Colonic mucosa (tissue), 4 donors: ENCODE measurements at regions not wholly inside any gene's neighbourhood (a gene's known extent, or its start where the extent isn't known, plus 50 kb on each side); places are given as distances from the start of the nearest gene placed in this dataset.

Experiments
- DNase-seq: peaks from one replicate; pipeline ENCODE4 v3.0.0-alpha.2; 2020
- H3K27ac ChIP-seq: fragments of 200-600 bp; one replicate; pipeline ENCODE4 v1.8.0; 2021
- H3K27me3 ChIP-seq: fragments of 200-600 bp; one replicate; pipeline ENCODE4 v1.8.0; 2021
- H3K36me3 ChIP-seq: fragments of 200-600 bp; one replicate; pipeline ENCODE4 v1.8.0; 2021
- H3K4me1 ChIP-seq: fragments of 200-600 bp; one replicate; pipeline ENCODE4 v1.8.0; 2021; ENCODE audit warnings: mild to moderate bottlenecking
- H3K4me3 ChIP-seq: fragments of 200-600 bp; one replicate; pipeline ENCODE4 v1.8.0; 2021
- H3K9ac ChIP-seq, 2 donors: one replicate each; pipeline ENCODE4 v1.7.0; 2013; ENCODE audit warnings: control low read depth in 2 of 2, low read depth in 2 of 2, low read length in 2 of 2
- H3K9me3 ChIP-seq: fragments of 200-600 bp; one replicate; pipeline ENCODE4 v1.8.0; 2021
- intact Hi-C: fragments of 100-400 bp; cut with DNase I; formaldehyde crosslinking; loops from one replicate; pipeline ENCODE4 v1.14.1; 2022
- TF ChIP-seq, protein P1 (sequence below): fragments of 200-600 bp; IDR thresholded peaks from one replicate; pipeline ENCODE4 v1.8.0; 2022; ENCODE audit warnings: antibody characterized with exemption, mild to moderate bottlenecking
- donor health status: healthy.
- donor health status: DM: no; HTN: no; CAD: no.
- donor health status: DM: no; HTN: no; CAD: no.

GRCh38 chr18:34606851-34607250 lies 103.2 kb upstream of the DTNA start:
- Histone ChIP-seq H3K9ac (no peak overlapping the region), H3K36me3 (no peaks in the 10 kb centered on the region), H3K4me3 (no peak overlapping the region), H3K27me3 (no peaks in the 10 kb centered on the region), H3K27ac (no peak overlapping the region), H3K9me3 (no peaks in the 10 kb centered on the region), H3K4me1 (no peaks in the 10 kb centered on the region)
- TF ChIP-seq, protein P1, sequence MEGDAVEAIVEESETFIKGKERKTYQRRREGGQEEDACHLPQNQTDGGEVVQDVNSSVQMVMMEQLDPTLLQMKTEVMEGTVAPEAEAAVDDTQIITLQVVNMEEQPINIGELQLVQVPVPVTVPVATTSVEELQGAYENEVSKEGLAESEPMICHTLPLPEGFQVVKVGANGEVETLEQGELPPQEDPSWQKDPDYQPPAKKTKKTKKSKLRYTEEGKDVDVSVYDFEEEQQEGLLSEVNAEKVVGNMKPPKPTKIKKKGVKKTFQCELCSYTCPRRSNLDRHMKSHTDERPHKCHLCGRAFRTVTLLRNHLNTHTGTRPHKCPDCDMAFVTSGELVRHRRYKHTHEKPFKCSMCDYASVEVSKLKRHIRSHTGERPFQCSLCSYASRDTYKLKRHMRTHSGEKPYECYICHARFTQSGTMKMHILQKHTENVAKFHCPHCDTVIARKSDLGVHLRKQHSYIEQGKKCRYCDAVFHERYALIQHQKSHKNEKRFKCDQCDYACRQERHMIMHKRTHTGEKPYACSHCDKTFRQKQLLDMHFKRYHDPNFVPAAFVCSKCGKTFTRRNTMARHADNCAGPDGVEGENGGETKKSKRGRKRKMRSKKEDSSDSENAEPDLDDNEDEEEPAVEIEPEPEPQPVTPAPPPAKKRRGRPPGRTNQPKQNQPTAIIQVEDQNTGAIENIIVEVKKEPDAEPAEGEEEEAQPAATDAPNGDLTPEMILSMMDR: no peak
- intact Hi-C loops: no loop called here
- DNase-seq: no peak

DNA sequence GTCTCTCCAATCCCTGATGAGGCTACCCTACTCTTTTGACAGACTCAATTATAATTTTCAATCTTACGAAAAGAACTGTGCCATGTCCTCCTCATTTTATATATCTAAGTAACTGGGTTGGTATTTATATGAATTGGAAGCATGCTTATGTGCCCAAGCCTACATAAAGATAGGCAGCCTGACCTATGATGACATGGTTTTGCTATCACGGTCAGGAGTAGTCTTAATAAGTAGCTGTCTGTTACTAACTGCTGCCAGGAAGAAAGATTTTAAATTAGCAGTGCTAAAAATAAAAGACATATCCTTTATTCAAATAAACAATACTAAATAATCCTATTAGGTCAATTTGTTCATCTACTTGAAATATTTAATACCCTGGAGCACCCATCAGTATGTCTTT lies 102.0 kb upstream of the DTNA start:
- TF ChIP-seq, protein P1: no peak
- no peaks in the 10 kb centered on the region for H3K4me1 ChIP-seq
- no peaks in the 10 kb centered on the region for H3K36me3 ChIP-seq
- H3K9ac ChIP-seq: no peak overlapping the region
- no peak overlapping the region for H3K27ac ChIP-seq
- no peak for DNase-seq
- no peaks in the 10 kb centered on the region for H3K27me3 ChIP-seq
- intact Hi-C loops: no loop called here
- H3K9me3 ChIP-seq: no peaks in the 10 kb centered on the region
- no peak overlapping the region for H3K4me3 ChIP-seq

- no peaks in the 10 kb centered on the region for H3K36me3 ChIP-seq
- TF ChIP-seq, protein P1: no peak
- no peak overlapping the region for H3K4me3 ChIP-seq
- DNase-seq: no peak
- H3K27me3 ChIP-seq: no peaks in the 10 kb centered on the region
- no peak overlapping the region for H3K27ac ChIP-seq
- no peaks in the 10 kb centered on the region for H3K4me1 ChIP-seq
- no peak overlapping the region for H3K9ac ChIP-seq
- intact Hi-C loops: no loop called here
- H3K9me3 ChIP-seq: no peaks in the 10 kb centered on the region
These were observed 100.0 kb upstream of the DTNA start for GRCh38 chr18:34609986-34610648.

DNA sequence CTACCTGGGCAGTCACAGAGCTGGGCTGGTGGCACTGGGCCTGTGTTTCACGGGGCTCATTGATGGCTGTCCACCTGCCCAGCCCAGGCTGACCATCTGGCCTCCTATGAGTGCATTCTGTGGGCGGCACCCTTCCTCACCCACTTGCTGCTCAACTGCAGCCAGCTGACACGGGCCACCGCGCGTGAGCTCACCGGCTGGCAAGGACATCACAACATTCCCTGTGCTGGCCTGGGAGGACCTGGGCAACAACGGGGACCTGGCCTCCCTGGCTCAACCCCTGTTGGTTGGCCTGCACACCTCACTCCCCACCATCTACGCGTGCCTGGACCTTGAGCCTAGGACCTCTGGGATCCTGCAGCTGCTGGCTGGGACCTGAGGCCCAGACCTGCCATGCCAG lies 98.2 kb upstream of the DTNA start:
- intact Hi-C loops: no loop called here
- Histone ChIP-seq H3K9me3 (no peaks in the 10 kb centered on the region), H3K36me3 (no peaks in the 10 kb centered on the region), H3K4me3 (no peak overlapping the region), H3K27ac (no peak overlapping the region), H3K4me1 (no peaks in the 10 kb centered on the region), H3K9ac (no peak overlapping the region), H3K27me3 (no peaks in the 10 kb centered on the region)
- TF ChIP-seq, protein P1: no peak
- DNase-seq: no peak

- intact Hi-C loops: no loop called here
- H3K27ac ChIP-seq: no peak overlapping the region
- H3K4me1 ChIP-seq: no peaks in the 10 kb centered on the region
- no peaks in the 10 kb centered on the region for H3K27me3 ChIP-seq
- H3K9me3 ChIP-seq: no peaks in the 10 kb centered on the region
- H3K4me3 ChIP-seq: no peak overlapping the region
- no peak for DNase-seq
- H3K9ac ChIP-seq: no peak overlapping the region
- TF ChIP-seq, protein P1: no peak
- H3K36me3 ChIP-seq: no peaks in the 10 kb centered on the region
These were observed 89.7 kb upstream of the DTNA start for GRCh38 chr18:34620258-34620861.
